Suprapubic skin (tissue), 4 donors: ENCODE measurements at regions not wholly inside any gene's neighbourhood (a gene's known extent, or its start where the extent isn't known, plus 50 kb on each side); places are given as distances from the start of the nearest gene placed in this dataset.
"Not testable (repeated sequence)": the region's sequence is repeated elsewhere in the genome, so short reads cannot be mapped to it uniquely, and the experiment has no call there.

Experiments
- CTCF ChIP-seq, 2 donors: fragments of 200-600 bp in 1 of 2; fragments of 450-650 bp in 1 of 2; sonication (generic) in 1 of 2; IDR thresholded peaks; one replicate each; pipeline ENCODE4 v1.5.1; 2016 to 2019; ENCODE audit warnings: antibody characterized with exemption in 2 of 2, mild to moderate bottlenecking in 1 of 2, moderate library complexity in 1 of 2
- EP300 ChIP-seq: sonication (generic); formaldehyde crosslinking; IDR thresholded peaks from one replicate; pipeline ENCODE4 v1.6.1; 2017; ENCODE audit warnings: antibody characterized with exemption
- POLR2A ChIP-seq, 2 donors: fragments of 450-650 bp; IDR thresholded peaks; one replicate each; pipeline ENCODE4 v1.6.1; 2017; ENCODE audit warnings: antibody characterized with exemption in 2 of 2, mild to moderate bottlenecking in 2 of 2, moderate library complexity in 2 of 2
- POLR2AphosphoS5 ChIP-seq, 3 donors: sonication (generic); formaldehyde crosslinking; IDR thresholded peaks; one replicate each; pipeline ENCODE4 v1.6.1; 2017; ENCODE audit warnings: antibody characterized with exemption in 3 of 3

DNA sequence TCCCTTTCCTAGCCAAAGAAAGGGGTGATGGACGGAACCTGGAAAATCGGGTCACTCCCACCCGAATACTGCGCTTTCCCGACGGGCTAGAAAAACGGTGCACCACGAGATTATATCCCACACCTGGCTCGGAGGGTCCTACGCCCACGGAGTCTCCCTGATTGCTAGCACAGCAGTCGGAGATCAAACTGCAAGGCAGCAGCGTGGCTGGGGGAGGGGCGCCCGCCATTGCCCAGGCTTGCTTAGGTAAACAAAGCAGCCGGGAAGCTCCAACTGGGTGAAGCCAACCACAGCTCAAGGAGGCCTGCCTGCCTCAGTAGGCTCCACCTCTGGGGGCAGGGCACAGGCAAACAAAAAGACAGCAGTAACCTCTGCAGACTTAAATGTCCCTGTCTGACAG, 186.0 kb downstream of the SMARCA1 start:
- TF ChIP-seq POLR2A (IDR thresholded peaks at IDR 0.05); POLR2AphosphoS5 (IDR thresholded peaks at IDR 0.05); CTCF (IDR thresholded peaks at IDR 0.05); EP300: not testable (repeated sequence)
